ENCODE measurements at regions not wholly inside any gene's neighbourhood (a gene's known extent, or its start where the extent isn't known, plus 50 kb on each side); places are given as distances from the start of the nearest gene placed in this dataset.

DNA sequence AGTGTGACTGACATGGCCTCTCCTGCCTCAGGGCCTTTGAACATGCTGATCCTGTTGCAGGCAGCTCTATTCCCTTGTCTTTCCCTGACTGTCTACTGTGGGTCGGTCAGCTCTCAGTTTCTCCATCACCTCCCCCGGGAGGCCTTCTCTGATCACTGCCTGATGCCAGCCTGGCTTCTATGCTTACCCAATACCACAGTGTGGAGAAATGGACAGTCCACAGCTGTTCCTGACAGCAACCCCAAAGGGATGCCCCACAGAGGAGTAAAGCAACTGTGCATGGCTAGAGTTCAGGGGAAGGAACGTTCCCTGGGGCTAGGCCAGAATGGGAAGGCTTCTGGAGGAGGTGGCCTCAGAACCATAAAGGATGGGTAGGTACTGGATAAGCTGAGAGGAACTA is 354.3 kb downstream of the MIAT start:
- no peak for DNase-seq
- intact Hi-C loops (cut with micrococcal nuclease), result no loop called here
- H3K27me3 Mint-ChIP-seq, result no peaks in the 10 kb centered on the region

DNA sequence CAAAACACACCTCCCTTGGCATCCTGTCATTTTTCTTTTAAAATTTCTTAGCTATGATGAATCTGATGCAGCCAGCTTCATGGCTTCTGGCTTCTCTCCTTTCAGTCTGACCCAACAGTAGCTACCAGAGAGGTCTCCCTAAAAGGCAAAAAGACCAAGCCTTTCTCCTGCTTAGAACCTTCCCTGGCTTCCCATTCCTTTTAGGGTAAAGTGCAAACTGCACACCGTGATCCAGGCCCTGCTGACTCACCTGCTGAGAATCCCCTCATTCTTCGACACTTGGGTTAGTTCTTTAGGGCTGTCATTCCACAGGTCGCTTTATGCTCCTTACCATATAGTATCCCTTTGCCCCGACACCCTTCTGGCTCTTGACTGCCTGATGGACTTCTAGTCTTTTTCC is 362.4 kb downstream of the MIAT start:
- Mint-ChIP-seq H3K4me1 (no peaks in the 10 kb centered on the region), H3K27me3 (peaks cover 3% of the 10 kb centered on the region), H3K27ac (no peak overlapping the region), H3K4me3 (no peak overlapping the region), H3K9me3 (no peaks in the 10 kb centered on the region), H3K36me3 (ENCODE audit: low read depth) (no peaks in the 10 kb centered on the region)
- intact Hi-C loops (cut with micrococcal nuclease), result no loop called here
- no peak for DNase-seq

More for the DNA sequence above, 354.3 kb downstream of the MIAT start:
- no peaks in the 10 kb centered on the region for H3K36me3 Mint-ChIP-seq (ENCODE audit: low read depth)
- no peaks in the 10 kb centered on the region for H3K9me3 Mint-ChIP-seq
- H3K27ac Mint-ChIP-seq, result no peak overlapping the region
- no peaks in the 10 kb centered on the region for H3K4me1 Mint-ChIP-seq
- no peak overlapping the region for H3K4me3 Mint-ChIP-seq

DNA sequence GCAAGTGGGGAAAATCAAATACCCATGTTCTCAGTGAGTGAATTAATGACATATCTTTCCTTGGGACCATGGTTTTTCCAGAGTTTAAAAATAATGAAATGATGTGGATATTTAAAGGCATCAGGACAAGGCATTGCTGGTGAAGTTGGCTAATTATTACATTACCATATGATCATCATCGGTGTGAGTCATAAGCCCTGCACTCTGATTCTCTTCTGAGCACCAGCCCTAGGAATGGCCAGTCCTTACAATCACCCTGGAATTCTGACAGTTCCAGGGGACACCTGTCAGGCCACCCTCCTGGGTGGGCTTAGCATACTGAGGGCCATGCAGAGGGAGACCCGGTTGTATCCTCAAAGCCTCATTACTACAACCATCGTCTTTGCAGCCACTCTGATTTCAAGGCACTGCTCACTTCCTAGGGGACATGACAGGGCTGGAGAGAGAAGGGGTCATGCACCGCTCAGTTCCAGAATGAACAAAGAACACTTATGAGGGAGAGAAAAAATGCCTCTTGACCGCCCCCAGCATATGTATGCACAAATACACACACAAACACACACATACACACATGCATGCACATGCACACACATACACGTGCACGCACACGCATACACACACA is 365.0 kb downstream of the MIAT start:
- no peak overlapping the region for H3K27ac Mint-ChIP-seq
- H3K36me3 Mint-ChIP-seq (ENCODE audit: low read depth), result no peaks in the 10 kb centered on the region
- no peak for DNase-seq
- H3K9me3 Mint-ChIP-seq, result no peaks in the 10 kb centered on the region
- intact Hi-C loops (cut with micrococcal nuclease), result no loop called here
- no peaks in the 10 kb centered on the region for H3K4me1 Mint-ChIP-seq
- no peak overlapping the region for H3K4me3 Mint-ChIP-seq
- H3K27me3 Mint-ChIP-seq, result peaks cover 3% of the 10 kb centered on the region

DNA sequence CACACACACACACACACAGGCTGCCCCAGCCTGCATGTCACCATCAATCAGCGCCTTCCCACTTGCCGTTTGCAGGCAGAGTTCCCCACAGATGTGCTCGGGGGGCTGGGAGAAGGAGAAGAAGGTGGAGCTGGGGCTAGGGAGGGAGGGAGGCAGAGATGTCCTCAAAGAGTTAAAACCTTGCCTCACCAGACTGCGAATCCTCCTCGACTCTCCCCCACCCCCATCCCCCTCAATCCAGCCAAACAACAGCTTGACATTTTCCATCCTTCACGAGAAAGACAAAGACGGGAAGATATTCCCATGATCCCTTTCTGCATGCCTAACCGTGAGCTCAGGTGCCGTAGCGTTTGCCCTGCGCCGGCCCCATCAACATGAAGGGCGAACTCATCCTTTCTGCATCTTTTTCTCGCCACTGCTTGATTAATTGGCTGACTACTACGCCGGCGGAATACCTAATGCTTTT is 365.5 kb downstream of the MIAT start:
- no peak for DNase-seq
- Mint-ChIP-seq H3K27me3 (peaks cover 3% of the 10 kb centered on the region), H3K4me3 (no peak overlapping the region), H3K4me1 (no peaks in the 10 kb centered on the region), H3K36me3 (ENCODE audit: low read depth) (no peaks in the 10 kb centered on the region), H3K27ac (no peak overlapping the region), H3K9me3 (no peaks in the 10 kb centered on the region)
- intact Hi-C loops (cut with micrococcal nuclease), result no loop called here

DNA sequence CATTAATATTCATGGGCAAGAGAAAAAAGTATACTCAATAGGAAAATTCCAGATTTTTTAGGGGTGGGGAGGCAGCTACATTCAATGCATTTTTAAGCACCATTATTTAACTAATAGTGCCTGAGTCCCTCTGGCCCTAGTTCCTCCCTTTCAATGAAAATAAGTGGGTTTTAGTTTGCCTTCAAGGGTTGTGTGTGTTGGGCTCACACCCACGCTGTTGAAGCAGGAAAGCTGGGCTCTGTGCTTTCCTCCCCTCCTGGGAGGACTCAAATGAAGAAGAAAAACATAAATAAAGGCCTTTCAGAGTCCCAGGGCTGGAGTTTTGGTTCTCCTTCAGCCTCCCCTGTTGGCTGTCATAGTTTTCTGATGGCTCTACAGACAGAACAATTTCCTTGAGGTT is 366.2 kb downstream of the MIAT start:
- no peak overlapping the region for H3K27ac Mint-ChIP-seq
- DNase-seq, result no peak
- H3K27me3 Mint-ChIP-seq, result peaks cover 3% of the 10 kb centered on the region
- intact Hi-C loops (cut with micrococcal nuclease), result no loop called here
- no peaks in the 10 kb centered on the region for H3K36me3 Mint-ChIP-seq (ENCODE audit: low read depth)
- H3K4me1 Mint-ChIP-seq, result no peaks in the 10 kb centered on the region
- no peak overlapping the region for H3K4me3 Mint-ChIP-seq
- H3K9me3 Mint-ChIP-seq, result no peaks in the 10 kb centered on the region

DNA sequence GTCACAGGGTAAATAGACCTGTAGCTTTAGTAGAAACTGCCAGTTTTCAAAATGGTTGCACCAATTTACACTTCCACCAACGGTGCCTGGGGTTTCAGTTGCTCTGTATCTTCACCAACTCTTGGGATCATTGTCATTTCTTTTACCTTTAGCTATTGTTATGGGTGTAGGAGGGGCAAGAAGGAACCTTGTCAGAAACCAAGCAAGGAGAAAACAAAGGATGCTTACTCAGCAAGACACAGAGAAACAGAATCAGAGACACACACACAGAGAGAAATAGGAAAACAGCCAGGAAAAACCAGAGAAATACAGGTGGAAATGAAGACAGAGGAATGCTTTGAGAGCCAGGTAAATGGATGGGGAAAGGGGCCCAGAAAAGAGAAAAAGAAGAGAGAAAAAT is 367.6 kb downstream of the MIAT start:
- peaks cover 3% of the 10 kb centered on the region for H3K27me3 Mint-ChIP-seq
- DNase-seq, result no peak
- H3K27ac Mint-ChIP-seq, result no peak overlapping the region
- H3K36me3 Mint-ChIP-seq (ENCODE audit: low read depth), result no peaks in the 10 kb centered on the region
- no peaks in the 10 kb centered on the region for H3K4me1 Mint-ChIP-seq
- H3K4me3 Mint-ChIP-seq, result no peak overlapping the region
- no peaks in the 10 kb centered on the region for H3K9me3 Mint-ChIP-seq
- intact Hi-C loops (cut with micrococcal nuclease), result no loop called here

DNA sequence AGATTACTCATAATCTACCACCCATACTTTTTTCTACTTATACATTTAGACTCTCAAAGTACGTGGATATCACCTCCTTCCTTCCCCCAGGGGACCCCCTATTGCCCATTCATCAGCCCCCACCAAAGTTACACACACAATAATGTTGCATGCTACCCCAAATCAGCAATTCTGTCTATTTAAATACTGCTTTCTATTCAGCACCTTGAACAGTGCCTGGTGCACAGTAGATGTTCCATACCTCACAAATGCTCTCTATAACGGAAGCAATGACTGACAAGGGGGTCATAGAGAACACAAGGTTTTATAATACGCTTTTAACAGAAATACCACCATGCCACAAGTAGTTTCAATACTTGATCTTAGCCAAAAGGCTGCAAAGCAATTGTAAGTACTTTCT is 370.7 kb downstream of the MIAT start:
- Mint-ChIP-seq H3K4me1 (no peaks in the 10 kb centered on the region), H3K27me3 (peaks cover 1% of the 10 kb centered on the region), H3K27ac (no peak overlapping the region), H3K9me3 (no peaks in the 10 kb centered on the region), H3K36me3 (ENCODE audit: low read depth) (no peaks in the 10 kb centered on the region), H3K4me3 (no peak overlapping the region)
- no peak for DNase-seq
- intact Hi-C loops (cut with micrococcal nuclease), result no loop called here

DNA sequence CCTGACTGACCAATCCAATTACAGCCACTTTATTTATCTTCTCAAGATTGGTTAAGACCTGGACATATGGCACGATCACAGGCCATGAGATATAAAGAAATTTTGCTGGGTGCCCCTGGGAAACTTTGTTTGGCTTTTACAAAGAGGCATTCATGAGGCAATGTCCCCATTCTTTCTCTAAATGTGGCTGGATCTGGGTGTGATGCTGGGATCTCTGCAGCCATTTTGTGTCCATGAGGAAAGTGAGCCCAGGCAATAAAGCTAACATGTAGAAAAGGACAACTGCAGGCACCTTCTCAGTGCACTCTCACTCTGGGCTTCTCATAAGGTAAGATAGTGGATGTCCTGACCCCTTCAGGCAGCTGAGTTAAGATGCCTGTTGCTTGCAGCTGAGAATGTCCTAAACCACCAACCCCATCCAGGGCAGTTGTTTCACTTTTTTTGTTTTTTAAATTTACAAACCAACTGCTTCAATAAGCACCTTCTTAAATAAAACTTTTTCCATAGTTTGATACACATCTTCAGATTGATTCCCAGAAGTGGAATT is 372.3 kb downstream of the MIAT start:
- Mint-ChIP-seq H3K36me3 (ENCODE audit: low read depth) (no peaks in the 10 kb centered on the region), H3K27ac (no peak overlapping the region), H3K27me3 (no peaks in the 10 kb centered on the region), H3K4me1 (no peaks in the 10 kb centered on the region), H3K9me3 (no peaks in the 10 kb centered on the region), H3K4me3 (no peak overlapping the region)
- intact Hi-C loops (cut with micrococcal nuclease), result no loop called here
- no peak for DNase-seq

DNA sequence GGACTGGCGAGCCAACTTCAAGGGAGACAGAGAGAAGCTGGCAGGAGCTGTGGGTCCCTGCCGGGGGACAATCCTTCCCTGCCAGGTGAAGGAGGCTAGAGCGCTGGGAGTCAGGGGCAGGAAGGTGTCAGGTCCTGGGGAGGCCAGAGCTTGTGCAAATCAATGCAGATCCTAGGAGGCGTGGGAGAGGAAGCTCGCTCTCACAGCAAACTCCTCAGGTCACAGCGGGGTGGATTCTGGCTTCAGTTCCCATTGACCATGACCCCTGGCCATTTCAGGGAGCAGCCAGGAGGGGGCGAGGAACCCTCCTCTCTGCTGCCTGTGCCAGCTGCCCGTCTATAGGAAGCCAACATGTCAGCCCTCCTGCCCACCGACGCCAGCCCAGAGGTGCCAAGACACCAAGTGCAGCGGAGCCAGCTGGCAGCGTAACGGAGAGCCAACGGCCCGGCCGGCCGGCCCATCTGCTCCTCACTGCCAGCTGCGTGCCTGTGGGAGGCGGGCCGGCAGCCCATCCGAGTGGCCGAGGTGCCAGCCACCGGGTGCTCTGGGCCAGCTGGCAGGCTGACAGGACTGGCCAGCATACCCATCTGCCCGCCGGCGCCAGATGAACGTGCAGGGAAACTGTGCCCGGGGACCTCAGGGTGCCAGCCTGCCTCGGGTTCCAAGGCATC is 374.8 kb downstream of the MIAT start:
- H3K27ac Mint-ChIP-seq, result no peak overlapping the region
- H3K27me3 Mint-ChIP-seq, result no peaks in the 10 kb centered on the region
- intact Hi-C loops (cut with micrococcal nuclease), result no loop called here

DNA sequence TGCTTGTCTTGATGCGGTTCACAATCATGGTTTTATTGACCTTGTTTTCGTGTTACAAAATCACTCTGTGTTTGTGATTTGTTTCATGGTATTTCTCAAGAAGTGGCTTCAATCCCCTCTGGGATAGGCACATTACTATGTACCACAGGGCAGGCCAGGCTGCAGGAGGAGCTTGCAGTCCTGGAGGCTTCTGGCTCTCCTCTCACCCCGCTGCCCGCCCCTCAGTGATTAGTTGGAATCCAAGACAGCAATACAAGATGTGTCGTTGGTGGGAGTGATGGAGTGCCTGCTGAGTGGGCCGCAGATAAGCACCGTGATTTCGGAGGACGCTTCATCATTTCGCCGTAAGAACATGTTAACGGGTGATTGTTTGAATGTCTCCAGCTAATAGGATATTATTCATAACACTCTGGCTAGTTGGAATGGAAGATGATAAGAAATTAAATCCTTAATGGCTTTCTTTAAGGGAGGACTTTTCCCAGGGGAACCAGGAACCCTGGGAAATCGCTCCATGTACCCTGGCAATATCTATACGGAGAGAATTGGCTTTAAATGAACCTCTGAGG is 384.4 kb downstream of the MIAT start:
- H3K27me3 Mint-ChIP-seq, result no peaks in the 10 kb centered on the region
- no peaks in the 10 kb centered on the region for H3K36me3 Mint-ChIP-seq (ENCODE audit: low read depth)
- no peak overlapping the region for H3K4me3 Mint-ChIP-seq
- no peaks in the 10 kb centered on the region for H3K4me1 Mint-ChIP-seq
- H3K27ac Mint-ChIP-seq, result no peak overlapping the region
- intact Hi-C loops (cut with micrococcal nuclease), result no loop called here
- H3K9me3 Mint-ChIP-seq, result no peaks in the 10 kb centered on the region
- DNase-seq, result no peak

More for the DNA sequence above, 374.8 kb downstream of the MIAT start:
- Mint-ChIP-seq H3K36me3 (ENCODE audit: low read depth) (no peaks in the 10 kb centered on the region), H3K4me3 (no peak overlapping the region), H3K9me3 (no peaks in the 10 kb centered on the region), H3K4me1 (no peaks in the 10 kb centered on the region)
- no peak for DNase-seq

DNA sequence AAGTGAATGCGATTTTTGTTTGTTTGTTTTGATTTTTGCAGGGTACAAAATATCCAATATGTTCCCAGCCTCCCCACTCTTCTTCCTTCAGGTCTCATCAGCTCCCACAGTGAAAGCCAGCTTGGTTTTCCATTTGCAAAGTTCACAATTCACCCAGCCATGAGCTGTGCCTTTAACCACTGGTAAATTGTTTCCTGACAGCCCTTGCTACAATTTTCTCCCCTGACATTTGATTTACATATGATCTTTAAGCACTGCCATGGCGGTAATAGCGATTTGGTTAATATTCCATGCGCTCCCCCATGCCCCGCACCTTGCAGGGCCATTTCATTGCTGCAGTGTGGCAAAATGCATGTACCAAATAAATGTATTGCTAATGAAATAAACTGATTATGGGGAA is 385.9 kb downstream of the MIAT start:
- Mint-ChIP-seq H3K27me3 (no peaks in the 10 kb centered on the region), H3K4me3 (no peak overlapping the region), H3K36me3 (ENCODE audit: low read depth) (no peaks in the 10 kb centered on the region), H3K27ac (no peak overlapping the region), H3K4me1 (no peaks in the 10 kb centered on the region), H3K9me3 (peaks cover 3% of the 10 kb centered on the region)
- no peak for DNase-seq
- intact Hi-C loops (cut with micrococcal nuclease), result no loop called here

DNA sequence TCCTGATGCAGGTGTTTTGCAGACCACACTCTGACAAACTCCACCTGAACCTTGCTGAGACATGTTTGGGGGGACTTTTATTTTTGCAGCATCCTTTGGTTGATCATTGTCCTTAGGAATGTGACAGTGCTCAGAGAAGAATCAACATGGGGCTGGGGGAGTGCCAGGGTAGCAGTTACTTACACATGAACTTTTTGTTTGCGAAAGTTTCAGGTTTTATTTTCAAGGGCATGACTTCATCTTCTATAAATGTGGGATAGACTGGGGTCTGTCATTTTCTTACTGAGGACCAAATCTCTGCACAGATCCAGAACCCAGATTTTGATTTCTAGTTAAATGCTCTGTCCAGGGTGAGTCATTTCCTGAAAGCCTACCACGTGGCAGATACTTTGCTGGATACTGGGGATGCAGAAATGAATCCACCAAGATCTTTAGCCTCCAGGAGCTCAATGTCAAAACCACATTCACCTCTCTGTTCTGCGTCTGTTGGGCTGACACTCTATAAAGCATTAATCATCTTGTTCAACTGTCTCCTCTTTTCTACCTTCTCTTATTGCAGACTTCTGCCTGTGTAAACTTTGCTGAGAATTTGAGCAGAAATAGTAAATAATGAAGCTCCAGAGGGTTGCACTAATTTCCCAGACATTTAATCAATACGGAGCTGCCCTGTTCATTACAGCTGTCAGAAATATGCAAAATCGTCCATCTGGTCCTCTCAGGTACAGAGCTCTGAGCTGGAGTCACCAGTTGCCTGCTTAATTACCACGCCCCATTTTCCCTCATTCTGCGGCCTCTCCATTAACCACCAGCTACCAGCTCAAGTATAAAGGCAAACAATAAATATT is 387.9 kb downstream of the MIAT start:
- Mint-ChIP-seq H3K4me1 (no peaks in the 10 kb centered on the region), H3K4me3 (no peak overlapping the region), H3K36me3 (ENCODE audit: low read depth) (no peaks in the 10 kb centered on the region), H3K9me3 (peaks cover 3% of the 10 kb centered on the region), H3K27me3 (no peaks in the 10 kb centered on the region), H3K27ac (no peak overlapping the region)
- no peak for DNase-seq
- intact Hi-C loops (cut with micrococcal nuclease), result no loop called here

DNA sequence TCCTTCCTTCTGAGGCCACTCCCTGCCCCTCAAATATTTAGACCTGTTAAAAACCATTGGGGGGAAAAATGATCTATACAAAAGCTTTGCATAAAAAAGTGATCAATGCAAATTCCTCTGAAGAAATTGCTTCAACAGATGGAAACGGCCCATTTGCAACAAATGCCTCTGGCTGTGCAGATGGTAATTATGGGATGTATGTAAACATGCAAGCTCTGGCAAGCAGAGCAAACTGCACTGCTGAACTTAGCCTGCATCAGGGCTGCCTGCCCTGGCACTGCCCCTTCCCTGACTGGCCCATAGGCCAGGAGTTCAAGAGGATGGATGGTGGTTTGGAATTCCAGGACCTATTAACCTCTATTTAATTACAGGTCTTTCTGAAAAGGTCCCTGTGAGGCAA is 388.7 kb downstream of the MIAT start:
- intact Hi-C loops (cut with micrococcal nuclease), result no loop called here
- H3K27me3 Mint-ChIP-seq, result no peaks in the 10 kb centered on the region
- no peaks in the 10 kb centered on the region for H3K4me1 Mint-ChIP-seq
- no peak for DNase-seq
- H3K27ac Mint-ChIP-seq, result no peak overlapping the region
- no peaks in the 10 kb centered on the region for H3K36me3 Mint-ChIP-seq (ENCODE audit: low read depth)
- H3K9me3 Mint-ChIP-seq, result peaks cover 3% of the 10 kb centered on the region
- no peak overlapping the region for H3K4me3 Mint-ChIP-seq

DNA sequence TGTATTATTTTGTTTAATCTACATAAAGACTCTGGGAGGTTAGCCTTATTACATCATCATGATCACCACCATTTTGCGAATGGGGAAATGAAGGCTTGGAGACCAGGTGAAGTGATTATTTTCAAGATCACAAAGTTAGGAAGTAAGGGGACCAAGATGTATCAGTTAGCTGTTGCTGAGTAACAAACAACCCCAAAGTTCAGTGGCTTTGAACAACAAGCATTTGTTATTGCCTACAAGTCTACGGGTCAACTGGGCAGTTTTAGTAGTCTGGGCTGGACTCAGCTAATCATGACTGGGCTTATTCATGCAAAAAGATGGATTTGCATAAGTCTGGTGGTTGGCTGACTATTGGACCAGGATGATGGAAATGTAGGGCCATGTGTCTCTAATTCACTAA is 389.2 kb downstream of the MIAT start:
- Mint-ChIP-seq H3K27ac (no peak overlapping the region), H3K9me3 (peaks cover 3% of the 10 kb centered on the region), H3K27me3 (no peaks in the 10 kb centered on the region), H3K36me3 (ENCODE audit: low read depth) (no peaks in the 10 kb centered on the region), H3K4me1 (no peaks in the 10 kb centered on the region), H3K4me3 (no peak overlapping the region)
- intact Hi-C loops (cut with micrococcal nuclease), result no loop called here
- DNase-seq, result no peak

Data from activated CD4-positive, alpha-beta T cell treated with anti-CD3 and anti-CD28 coated beads, Interleukin-2, amount 10 ng/mL, durations not matched to agents 24 days and 14 days (primary cell).